ENCODE measurements at regions not wholly inside any gene's neighbourhood (a gene's known extent, or its start where the extent isn't known, plus 50 kb on each side); places are given as distances from the start of the nearest gene placed in this dataset.

DNA sequence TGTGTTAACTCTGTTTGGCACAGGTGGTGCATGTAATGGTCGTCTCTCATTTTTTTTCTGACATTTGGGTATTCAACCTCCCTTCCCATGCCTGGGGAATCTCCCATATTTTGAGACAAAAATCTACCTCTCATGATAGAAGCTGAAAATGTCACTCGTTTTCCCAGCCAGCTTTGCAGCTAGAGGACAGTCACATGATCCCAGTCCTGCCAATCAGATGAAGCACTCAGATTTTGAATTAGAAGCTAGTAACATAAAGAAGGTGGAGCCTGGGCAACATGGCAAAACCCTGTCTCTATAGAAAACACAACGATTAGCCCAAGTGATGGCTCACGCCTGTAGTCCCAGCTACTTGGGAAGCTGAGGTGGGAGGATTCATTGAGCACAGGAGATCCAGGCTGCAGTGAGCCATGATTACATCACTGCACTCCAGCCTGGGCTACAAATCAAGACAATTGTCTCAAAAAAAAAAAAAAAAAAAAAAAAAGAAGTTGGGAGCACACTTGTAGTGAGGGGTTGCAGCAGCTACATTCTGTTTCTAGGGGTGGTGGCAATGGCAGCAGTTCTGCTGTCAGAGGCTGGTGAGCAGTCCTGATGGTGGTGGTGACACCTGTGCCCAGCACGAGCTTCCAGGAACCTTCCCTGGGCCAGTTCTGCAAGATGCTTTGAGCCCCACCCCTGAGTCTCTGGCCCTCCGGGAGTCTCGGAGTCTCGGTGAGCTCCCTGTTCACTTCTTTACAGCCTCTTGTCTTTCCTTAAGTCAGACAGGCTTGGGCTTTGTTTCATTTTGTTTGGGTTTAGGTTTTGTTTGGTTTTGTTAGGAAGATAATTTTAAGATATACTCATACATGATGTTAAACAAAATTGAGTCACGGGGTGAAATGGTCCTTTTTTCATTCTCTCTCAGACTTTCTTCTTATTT is 94.1 kb upstream of the KCNG1 start:
- no peaks in the 10 kb centered on the region for H3K9me3 ChIP-seq
- no peaks in the 10 kb centered on the region for H4K20me1 ChIP-seq (ENCODE audit: insufficient read depth)
- no peaks in the 10 kb centered on the region; the same call in 1 of the 2 replicates for H3K27me3 ChIP-seq (ENCODE audit: insufficient read depth)
- ChIA-PET CTCF (interaction anchor here (0.7 to 1.0 kb wide), 3 partner anchors 13 to 189 kb away, joined by 3 read pairs; no protein-coding TSS in a partner anchor), POLR2A (interaction anchor here (2.9 kb wide), 1 partner anchor 11 kb away, joined by 12 read pairs; no protein-coding TSS in a partner anchor)
- DNase-seq, result no peak
- peak overlapping the region in 1 of 2 experiments; percentile 34; a peak in 1 of 4 replicates for H3K27ac ChIP-seq (ENCODE audit: low read depth in 2 of 2, low read length in 1 of 2)
- no peak overlapping the region for H3K4me2 ChIP-seq
- H3K4me3 ChIP-seq (ENCODE audit: low read depth in 2 of 2, low read length in 1 of 2), result no peak overlapping the region; a peak in 1 of 4 replicates
- H3K4me1 ChIP-seq (ENCODE audit: control insufficient read depth in 1 of 2, insufficient read depth in 2 of 2, low read depth in 1 of 2, low read length in 1 of 2), result peaks cover 10 to 34% of the 10 kb centered on the region in 2 experiments; a peak in 3 of 4 replicates
- no peak overlapping the region for H3K9ac ChIP-seq
- 67% methylated on average over 8 of the region's 9 CpGs for WGBS (ENCODE audit: low lambda C conversion rate)
- H3K36me3 ChIP-seq (replicated peaks in 1 of 2; ENCODE audit: control insufficient read depth in 1 of 2, insufficient read depth in 2 of 2, low read length in 1 of 2), result no peaks in the 10 kb centered on the region
- H2AFZ ChIP-seq (ENCODE audit: low read depth), result no peak overlapping the region
- no peaks in the 10 kb centered on the region for H3F3A ChIP-seq (replicated peaks; ENCODE audit: insufficient read depth)
- TF ChIP-seq NFIC (IDR thresholded peaks at IDR 0.05; ENCODE audit: borderline replicate concordance), result no peak
- no peak for TF ChIP-seq RCOR1 (IDR thresholded peaks at IDR 0.05; ENCODE audit: low read length)
- no peak for TF ChIP-seq GATA2 (CRISPR knock-in tag; IDR thresholded peaks at IDR 0.05)
- TF ChIP-seq MEF2A (IDR thresholded peaks at IDR 0.05; ENCODE audit: borderline replicate concordance, low read depth), result no peak
- no peak for TF ChIP-seq CHD2 (IDR thresholded peaks at IDR 0.05; ENCODE audit: low read length, partially characterized antibody)
- no peak for TF ChIP-seq FOXJ3 (CRISPR knock-in tag; IDR thresholded peaks at IDR 0.05)
- no peaks in the 10 kb centered on the region for H3K79me2 ChIP-seq (ENCODE audit: insufficient read depth)
- H3K9me2 ChIP-seq, result no peaks in the 10 kb centered on the region

DNA sequence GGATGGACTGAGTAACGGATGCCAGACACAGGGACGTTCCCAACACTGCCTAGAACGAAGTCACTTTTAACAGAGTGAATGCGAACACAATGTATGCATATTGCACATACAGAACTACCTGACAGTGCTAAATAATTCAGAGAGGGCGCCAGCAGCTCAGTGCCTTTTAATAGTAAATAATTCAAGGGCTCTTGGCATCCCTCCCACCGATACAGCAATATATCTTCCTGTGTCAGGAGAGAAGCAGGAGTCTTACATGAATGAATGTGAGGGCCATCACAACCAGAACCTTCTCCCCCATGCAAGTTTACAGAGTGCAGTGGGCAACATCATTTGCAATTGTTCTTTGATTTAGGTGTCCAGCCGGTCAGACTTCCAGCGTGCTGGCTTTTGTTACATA is 88.4 kb upstream of the KCNG1 start:
- 60% methylated on average over 8 of the region's 8 CpGs for WGBS (ENCODE audit: low lambda C conversion rate)
- ChIA-PET POLR2A (no interaction called here), CTCF (interaction anchor here (0.9 to 1.0 kb wide), 2 partner anchors 16 to 25 kb away, joined by 3 read pairs; no protein-coding TSS in a partner anchor)

More for the DNA sequence above, 88.4 kb upstream of the KCNG1 start:
- no peaks in the 10 kb centered on the region for H3K9me3 ChIP-seq
- H3F3A ChIP-seq (replicated peaks; ENCODE audit: insufficient read depth), result no peaks in the 10 kb centered on the region
- H3K79me2 ChIP-seq (ENCODE audit: insufficient read depth), result no peaks in the 10 kb centered on the region
- H3K4me3 ChIP-seq (ENCODE audit: low read depth in 2 of 2, low read length in 1 of 2), result no peak overlapping the region
- H3K4me1 ChIP-seq (ENCODE audit: control insufficient read depth in 1 of 2, insufficient read depth in 2 of 2, low read depth in 1 of 2, low read length in 1 of 2), result peaks cover 0 to 2% of the 10 kb centered on the region in 2 experiments; a peak in 1 of 4 replicates
- H3K27me3 ChIP-seq (ENCODE audit: insufficient read depth), result peaks cover 24% of the 10 kb centered on the region; the same call in 1 of the 2 replicates
- no peaks in the 10 kb centered on the region for H3K36me3 ChIP-seq (replicated peaks in 1 of 2; ENCODE audit: control insufficient read depth in 1 of 2, insufficient read depth in 2 of 2, low read length in 1 of 2)
- H3K27ac ChIP-seq (ENCODE audit: low read depth in 2 of 2, low read length in 1 of 2), result no peak overlapping the region
- TF ChIP-seq RAD21 (IDR thresholded peaks at IDR 0.05; ENCODE audit: low read length), result 0 out of 2 replicates have a peak, but pooled peaks have one; percentile 2
- TF ChIP-seq, protein P1, sequence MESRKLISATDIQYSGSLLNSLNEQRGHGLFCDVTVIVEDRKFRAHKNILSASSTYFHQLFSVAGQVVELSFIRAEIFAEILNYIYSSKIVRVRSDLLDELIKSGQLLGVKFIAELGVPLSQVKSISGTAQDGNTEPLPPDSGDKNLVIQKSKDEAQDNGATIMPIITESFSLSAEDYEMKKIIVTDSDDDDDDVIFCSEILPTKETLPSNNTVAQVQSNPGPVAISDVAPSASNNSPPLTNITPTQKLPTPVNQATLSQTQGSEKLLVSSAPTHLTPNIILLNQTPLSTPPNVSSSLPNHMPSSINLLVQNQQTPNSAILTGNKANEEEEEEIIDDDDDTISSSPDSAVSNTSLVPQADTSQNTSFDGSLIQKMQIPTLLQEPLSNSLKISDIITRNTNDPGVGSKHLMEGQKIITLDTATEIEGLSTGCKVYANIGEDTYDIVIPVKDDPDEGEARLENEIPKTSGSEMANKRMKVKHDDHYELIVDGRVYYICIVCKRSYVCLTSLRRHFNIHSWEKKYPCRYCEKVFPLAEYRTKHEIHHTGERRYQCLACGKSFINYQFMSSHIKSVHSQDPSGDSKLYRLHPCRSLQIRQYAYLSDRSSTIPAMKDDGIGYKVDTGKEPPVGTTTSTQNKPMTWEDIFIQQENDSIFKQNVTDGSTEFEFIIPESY (IDR thresholded peaks at IDR 0.05; ENCODE audit: borderline replicate concordance, low read depth), result no peak
- H4K20me1 ChIP-seq (ENCODE audit: insufficient read depth), result no peaks in the 10 kb centered on the region
- H2AFZ ChIP-seq (ENCODE audit: low read depth), result no peak overlapping the region
- no peak for DNase-seq
- H3K9ac ChIP-seq, result no peak overlapping the region
- no peaks in the 10 kb centered on the region for H3K9me2 ChIP-seq
- no peak overlapping the region for H3K4me2 ChIP-seq

Data from SK-N-SH (cell line).